HG02981 (cell line): ENCODE measurements at regions not wholly inside any gene's neighbourhood (a gene's known extent, or its start where the extent isn't known, plus 50 kb on each side); places are given as distances from the start of the nearest gene placed in this dataset.
A peak's percentile ranks its signal among the peaks of the same experiment; 100 is the strongest.

ENCODE experiments used
- ATAC-seq: cut with Tn5 transposase; IDR thresholded peaks from one replicate; pipeline ENCODE4 v1.9.1; 2021; ENCODE audit warnings: mild to moderate bottlenecking, moderate library complexity; ENCODE audit not compliant: unreplicated experiment

DNA sequence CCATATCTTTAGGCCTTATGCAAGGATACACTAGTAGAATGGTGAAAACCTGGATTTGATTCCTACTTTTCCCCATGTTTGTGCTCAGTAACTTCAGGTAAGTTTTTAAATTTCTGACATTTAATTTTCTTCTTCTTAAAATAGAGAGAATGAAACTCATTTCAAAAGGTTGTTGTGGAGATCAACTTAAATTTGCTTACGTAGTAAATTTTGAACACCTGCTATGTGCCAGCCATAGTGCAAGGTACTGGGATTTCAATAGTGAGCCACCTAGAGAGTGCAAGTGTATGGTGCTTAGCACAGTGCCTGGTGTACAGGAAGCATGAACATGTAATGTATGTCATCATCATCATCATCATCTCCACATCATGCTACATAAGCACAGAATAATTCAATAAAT lies 73.6 kb upstream of the SMIM36 start:
- ATAC-seq, result no peak

DNA sequence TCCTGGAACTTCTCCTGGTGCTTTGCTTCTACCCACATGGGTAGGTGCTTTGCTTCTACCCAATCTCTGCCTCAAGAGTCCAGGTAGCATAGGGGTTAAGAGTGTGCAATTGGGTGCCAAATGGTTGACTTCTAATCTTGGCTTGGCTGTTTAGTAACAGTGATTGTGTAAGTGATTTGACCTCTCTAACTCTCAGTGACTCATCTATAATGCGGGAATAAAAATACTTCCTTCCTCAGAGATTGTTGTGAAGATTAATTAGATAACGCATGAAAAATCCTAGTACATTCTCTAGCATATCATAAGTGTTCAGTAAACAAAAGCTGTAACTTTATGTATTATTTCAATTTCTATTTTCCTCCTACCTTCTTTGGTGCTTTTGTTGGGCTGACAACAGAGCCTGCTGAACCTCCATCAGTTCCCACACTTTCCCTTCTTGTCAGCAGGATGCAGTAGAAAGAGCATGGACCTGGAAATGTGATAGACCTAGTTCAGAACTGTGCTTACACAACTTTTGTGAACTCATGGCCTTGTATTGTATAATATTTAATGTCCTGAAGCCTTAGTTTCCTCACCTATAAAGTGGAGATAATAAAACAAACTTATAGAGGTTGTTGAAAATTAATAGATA lies 72.9 kb upstream of the SMIM36 start:
- ATAC-seq, result no peak

DNA sequence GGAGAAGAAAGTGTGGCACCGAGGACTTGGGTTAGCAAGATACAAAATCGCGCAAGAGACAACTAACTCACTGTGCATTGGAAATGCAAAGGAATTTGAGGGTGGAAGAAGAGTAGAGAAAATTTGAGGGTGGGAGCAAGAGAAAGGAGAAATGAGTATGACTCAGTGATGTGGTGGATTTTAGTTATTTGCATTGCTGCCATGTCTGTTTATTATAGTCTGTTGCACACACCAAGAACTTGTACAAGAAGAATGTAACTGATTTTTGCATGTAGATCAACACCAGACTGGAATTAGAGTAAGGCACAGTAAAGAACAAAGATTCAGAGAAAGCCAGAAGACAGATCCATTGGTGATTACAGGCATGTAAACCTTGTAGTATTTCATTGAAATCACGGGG lies 71.6 kb upstream of the SMIM36 start:
- ATAC-seq, result no peak

DNA sequence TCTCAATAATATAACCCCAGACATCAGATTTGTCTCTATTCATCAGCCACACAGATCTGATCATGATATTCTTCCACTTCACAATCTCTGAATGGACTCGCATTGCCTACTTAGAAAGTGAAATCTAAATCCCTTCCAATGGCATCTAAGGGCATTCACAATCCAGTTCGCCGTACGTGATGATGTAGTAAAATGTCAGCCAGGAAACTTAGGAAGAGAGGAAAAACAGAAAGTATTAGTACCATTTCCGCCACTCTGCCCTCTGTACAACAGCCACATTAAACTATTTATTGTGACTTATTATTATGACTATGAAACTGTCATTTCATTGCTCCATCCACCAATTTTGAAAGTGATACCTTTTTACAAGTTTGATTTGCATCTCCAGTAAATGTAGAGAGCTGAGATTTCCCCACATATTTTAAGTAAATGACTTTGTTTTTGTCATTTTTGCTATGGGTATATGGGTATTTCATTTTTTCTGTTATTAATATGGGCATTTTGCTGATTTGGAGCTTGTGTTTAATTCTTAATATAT lies 69.4 kb upstream of the SMIM36 start:
- peak; percentile 55 for ATAC-seq

DNA sequence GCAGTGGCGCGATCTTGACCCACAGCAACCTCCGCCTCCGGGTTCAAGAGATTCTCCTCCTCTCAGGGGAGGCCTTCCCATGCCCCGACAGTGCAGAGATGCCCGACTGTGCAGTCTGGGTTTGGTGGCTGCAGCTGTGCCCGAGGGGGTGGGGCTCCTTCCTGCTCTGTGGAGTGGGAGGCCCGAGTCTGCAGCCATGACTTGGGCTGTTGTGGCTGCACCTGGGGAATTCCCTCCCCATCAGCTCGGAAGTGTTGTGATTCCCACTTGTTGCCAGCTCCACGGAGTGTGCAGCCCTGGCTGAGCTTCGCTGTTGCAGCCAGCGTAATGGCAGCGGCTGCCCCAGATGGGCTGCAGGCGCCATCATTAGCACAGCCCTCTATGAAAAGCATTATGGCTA lies 66.4 kb upstream of the SMIM36 start:
- no peak for ATAC-seq

DNA sequence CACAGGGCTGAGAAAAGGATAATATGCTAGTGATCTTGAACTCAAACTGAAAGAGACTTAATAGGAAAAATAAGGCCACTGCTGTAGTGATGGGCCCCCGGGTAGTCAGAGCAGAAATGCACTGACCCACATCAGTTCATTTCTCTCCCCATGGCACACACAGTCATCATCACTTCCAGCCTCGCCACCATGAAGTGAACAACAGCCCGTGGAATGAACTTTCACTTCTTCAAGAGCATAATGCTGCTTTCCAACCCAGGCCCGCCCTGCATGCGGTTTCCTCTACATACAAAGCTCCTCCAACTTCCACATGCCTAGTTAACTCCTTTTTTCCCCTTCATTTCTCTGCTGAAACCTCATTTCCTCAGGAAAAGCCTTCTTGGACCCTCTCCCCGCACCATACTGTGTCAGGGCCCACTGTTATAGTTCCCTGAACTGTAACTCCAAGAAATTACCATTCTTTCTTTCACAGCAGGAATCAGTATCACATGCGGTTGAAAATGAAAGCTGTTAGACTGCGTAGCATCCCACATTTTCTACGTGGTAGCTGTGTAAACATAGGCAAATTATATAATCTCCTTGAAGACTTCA lies 65.8 kb upstream of the SMIM36 start:
- peak; percentile 80 for ATAC-seq

DNA sequence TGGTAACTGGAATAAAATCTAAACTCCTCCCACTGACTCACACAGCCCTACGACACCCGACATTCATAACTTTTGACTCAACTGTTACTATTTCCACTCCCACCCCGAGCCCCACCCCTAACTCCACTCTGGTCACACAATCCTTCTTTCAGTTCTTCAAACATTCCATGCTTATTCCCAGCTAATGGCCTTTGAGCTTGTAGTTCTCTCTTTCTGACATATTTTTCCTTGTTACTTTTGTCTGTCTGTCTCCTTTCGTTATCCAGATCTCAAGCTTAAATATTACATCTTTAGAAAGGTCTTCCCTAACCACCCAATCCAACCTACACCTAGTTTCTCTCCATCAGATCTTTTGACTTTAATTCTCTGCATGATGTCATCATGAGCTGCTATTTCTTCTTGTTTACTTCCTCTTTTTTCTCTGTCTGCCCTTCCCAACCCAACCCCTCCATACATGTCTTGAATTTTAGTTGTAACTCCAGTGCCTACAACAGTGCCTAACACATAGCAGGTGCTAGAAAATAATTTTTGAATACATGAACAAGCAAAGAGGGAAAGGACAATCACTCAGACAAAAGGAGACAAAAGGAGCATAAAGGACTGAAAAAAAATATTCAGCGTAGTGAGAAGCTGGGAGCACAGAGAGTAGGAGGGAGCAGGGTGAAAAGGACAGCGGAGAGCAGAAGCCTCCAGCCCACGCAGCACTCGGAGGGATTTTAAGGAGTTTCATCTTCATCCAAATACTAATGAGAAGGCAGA lies 65.2 kb upstream of the SMIM36 start:
- no peak for ATAC-seq

DNA sequence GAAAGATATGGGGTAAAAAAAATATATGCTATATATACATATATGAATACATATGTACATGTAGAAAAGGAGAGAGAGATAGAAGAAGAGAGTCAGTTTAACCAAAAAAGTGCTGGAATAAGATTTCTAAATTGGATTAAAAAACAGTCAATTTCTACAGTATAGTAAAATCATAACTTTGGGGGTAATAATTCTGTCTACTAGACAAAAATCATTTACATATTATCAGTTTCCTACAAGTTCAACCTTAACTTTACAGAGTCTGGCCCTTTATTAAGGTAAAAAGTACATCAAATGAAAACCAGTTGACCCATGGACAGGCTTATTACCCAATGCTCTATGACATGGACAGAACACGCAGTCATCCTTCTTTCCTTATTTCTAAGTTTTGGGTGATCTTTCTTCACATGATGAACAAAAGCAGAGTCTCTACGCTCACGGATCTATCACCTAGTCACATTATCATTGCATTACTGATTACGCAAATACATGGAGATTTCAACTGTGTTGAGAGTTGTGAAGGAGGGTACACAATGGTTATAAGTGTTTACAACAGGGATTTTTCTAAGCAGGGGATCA lies 63.9 kb upstream of the SMIM36 start:
- no peak for ATAC-seq

DNA sequence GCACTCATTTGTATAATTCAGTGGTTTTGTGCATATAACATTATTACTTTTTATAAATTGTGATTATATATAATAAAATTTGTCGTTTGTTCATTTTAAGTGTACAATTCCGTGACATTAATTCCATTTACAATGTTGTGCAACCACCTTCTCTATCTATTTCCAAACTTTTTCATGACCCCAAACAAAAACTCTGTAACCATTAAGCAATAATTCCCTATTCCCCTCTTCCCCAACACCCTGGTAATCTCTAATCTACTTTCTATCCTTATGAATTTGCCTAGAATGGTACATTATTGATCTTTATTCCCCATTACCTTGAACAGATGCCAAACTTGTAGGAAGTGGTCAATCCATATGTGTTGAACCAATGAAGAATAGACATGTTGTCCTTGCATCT lies 61.3 kb upstream of the SMIM36 start:
- ATAC-seq, result no peak

DNA sequence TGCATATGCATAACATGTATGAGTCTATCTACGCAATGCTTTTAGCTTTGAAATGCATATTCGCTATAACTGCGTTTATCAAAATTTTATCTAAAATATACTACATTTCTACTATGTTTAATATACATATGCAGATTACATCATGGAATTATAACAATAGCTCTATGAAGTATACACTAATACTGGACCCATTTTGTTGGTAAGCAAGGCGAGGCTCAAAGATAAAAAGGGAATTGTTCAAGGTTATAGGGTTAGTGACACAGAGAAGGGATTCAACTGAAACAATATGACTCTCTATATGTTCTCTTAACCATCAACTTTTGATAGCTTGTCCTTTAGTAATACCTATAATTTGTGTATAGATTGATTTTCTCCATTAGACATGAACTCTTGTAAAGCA lies 60.9 kb upstream of the SMIM36 start:
- no peak for ATAC-seq

DNA sequence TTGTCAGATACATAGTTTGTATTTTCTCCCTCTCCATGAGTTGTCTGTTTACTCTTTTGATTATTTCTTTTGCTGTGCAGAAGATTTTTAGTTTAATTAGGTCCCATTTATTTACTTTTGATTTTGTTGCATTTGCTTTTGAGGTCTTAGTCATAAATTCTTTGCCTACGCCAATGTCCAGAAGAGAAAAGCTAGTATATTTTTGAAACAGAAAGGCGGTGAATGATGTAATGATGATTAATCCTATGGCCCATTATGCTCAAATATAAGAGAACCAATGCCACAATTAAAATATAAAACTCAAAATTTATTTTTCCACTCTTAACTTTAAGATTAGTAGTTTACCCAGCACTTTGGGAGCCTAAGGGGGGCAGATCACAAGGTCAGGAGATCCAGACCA lies 59.8 kb upstream of the SMIM36 start:
- no peak for ATAC-seq

DNA sequence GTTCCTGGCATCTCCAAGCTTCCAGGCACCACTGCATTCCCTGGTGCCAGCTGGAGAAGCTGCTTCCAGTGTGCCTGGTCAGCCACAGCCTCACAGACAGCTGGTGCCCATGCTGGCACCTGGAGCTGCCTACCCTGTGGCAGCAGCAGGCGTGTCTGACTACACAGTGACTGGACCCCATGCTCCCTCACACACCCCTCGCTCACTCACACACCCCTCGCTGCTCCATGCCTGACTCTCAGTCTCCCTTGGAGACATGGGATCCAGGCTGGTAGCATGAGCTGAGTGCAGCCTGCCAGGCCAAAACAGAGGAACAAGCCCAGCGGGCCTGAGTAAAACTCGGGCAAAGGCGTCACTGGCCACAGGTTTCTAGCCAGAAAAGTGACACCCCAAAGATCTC lies 59.1 kb upstream of the SMIM36 start:
- no peak for ATAC-seq

DNA sequence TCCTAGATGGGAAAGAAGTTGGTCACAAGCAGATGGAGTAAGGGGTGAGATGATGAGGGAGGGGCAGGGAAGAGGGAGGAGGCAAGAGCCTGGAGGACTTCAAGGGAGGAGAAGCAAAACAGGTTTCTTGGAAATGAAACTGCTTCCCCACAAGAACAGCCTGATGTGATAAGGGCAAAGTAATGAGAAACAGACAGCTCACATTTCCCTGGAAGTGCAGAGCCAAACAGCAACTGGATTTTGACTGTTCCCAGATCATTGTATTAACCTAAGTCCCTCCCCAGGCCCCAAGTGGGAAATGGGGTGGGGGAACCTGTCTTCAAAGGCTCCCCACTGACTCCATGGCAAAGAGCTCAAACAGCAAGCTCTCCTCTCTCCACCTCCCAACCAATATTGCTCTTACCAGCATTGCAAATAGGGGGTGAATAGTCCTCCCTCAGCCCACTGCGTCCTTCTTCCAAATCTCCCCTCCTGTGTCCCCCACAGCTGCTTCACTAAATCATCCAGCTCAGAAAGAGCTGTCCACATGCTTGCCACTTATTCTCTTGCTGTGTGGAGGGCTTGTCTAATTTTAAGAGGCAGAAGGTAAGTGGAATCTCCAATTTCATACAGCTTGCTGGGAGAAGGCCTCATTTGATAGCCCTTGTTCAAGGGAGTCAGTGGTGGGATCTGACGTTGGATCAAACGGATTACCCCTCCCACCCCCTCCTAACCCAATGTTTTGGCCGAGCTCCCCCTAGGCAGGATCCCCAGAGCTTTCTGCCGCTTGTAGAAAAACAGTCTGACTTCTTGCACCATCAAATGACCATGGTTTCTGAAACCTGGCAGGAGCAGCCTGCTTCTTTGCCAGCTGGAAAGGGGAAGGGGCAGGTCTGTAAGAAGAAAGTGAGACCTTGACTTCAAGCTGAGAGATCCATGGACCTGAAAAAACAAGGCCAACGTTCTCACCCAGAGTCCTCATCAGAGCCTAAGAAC lies 56.3 kb upstream of the SMIM36 start:
- no peak for ATAC-seq

DNA sequence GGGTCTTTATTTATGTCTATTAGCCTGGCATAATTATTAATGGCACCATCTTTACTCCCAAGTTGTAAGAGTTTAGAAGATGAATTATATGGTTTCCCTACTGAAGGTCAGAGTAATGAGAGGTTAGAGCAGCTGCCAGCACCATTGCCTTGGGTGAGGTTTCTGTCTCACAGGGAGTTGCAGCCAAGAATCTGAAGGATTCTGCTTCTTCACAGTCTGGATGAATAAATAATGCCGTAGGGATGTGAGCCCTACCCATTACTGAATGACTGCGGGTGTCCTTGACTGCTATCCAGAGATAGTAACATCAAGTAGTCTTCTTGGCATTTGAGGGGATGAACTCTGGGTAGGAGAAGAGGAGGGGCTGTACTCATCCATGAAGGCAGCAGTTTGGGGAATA lies 52.8 kb upstream of the SMIM36 start:
- ATAC-seq, result no peak

DNA sequence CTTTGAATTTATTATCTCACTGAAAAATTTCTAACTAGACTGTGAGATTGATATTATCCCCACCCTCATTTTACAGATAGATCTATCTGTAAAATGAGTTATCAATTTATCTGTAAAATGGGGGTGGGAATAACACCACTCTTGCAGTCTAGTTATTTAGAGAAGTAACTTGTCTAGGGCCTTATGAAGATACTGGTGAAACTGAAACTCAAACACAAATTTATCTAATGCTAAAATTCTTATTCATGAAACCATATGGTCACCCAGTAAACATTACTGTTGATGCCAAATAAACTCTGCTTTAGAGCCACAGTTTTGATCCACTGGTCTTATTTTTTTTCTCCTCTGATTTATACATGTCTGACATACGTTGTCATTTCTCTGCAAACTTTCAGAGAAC lies 52.1 kb upstream of the SMIM36 start:
- no peak for ATAC-seq

DNA sequence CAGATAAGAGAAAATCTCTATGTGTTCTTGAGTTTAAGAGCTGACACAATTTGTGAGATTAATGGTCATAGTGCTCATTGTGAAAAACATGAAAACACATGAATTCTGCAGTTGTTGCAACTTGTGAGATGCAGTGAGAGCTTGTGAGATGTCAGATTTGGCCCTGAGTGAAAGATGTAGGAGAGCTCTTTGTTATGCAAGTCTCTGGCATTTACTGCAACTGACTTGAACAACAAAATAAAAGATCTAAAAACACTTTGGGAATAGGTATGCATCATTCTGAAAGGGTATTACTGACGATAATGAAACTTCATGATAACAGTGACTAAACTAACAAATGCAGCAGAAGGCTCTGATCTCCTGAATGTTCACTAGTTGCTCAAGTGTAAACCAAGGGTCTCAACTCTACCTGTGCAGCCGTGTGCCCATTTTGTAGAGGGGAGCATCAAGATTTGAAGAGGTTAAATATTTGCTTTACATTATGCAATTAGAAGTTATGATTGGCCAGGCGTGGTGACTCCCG lies 50.8 kb upstream of the SMIM36 start:
- ATAC-seq, result no peak

DNA sequence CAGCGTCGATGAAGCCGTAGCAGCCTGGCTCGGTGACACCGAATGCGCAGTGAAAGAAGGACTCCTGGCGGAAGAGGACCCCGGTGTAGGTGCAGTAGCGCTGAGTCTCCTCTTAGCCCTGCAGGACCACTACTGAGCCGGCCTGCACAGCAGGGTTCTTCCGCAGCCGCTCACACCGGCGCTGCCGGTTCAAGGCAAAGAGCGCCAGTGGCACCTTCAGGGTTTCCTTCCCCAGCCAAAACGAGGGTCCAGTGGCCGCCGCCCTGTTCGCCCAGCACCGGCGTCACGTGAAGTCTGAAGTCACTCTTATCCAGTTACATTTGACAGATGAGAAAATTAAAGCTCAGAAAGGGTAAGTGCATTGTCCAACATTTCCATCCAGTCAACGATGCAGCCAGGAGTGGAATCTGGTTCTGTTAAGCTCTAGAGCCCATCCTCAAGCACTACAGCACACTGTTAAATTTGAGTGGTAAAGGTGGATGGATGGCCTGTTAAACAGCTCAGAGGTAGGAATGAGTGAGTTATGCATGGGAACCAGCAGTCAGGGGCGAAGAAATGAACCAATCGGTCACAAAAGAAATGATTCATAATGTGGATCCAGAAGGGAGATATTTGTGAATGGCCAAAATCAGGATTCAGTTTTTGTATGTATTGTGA lies 50.2 kb upstream of the SMIM36 start:
- no peak for ATAC-seq
